ENCODE measurements at regions not wholly inside any gene's neighbourhood (a gene's known extent, or its start where the extent isn't known, plus 50 kb on each side); places are given as distances from the start of the nearest gene placed in this dataset.

GRCh38 chr19:31546205-31546960, 197.1 kb upstream of the TSHZ3 start:
- DNase-seq (ENCODE audit: low read depth): no peak
- H3K4me3 ChIP-seq (ENCODE audit: control insufficient read depth, low read depth, low read length): no peak overlapping the region
- TF ChIP-seq, protein P1, sequence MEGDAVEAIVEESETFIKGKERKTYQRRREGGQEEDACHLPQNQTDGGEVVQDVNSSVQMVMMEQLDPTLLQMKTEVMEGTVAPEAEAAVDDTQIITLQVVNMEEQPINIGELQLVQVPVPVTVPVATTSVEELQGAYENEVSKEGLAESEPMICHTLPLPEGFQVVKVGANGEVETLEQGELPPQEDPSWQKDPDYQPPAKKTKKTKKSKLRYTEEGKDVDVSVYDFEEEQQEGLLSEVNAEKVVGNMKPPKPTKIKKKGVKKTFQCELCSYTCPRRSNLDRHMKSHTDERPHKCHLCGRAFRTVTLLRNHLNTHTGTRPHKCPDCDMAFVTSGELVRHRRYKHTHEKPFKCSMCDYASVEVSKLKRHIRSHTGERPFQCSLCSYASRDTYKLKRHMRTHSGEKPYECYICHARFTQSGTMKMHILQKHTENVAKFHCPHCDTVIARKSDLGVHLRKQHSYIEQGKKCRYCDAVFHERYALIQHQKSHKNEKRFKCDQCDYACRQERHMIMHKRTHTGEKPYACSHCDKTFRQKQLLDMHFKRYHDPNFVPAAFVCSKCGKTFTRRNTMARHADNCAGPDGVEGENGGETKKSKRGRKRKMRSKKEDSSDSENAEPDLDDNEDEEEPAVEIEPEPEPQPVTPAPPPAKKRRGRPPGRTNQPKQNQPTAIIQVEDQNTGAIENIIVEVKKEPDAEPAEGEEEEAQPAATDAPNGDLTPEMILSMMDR (conservative IDR thresholded peaks at IDR 0.05; ENCODE audit: control insufficient read depth, insufficient read depth, low read depth, low read length): no peak

GRCh38 chr19:31548941-31549340, 199.7 kb upstream of the TSHZ3 start:
- no peak overlapping the region for H3K4me3 ChIP-seq (ENCODE audit: control insufficient read depth, low read depth, low read length)
- peak; percentile 54 for DNase-seq (ENCODE audit: low read depth)
- TF ChIP-seq, protein P1 (conservative IDR thresholded peaks at IDR 0.05; ENCODE audit: control insufficient read depth, insufficient read depth, low read depth, low read length): peak; percentile 73

GRCh38 chr19:31553112-31553845, 204.0 kb upstream of the TSHZ3 start:
- DNase-seq (ENCODE audit: low read depth): no peak
- no peak overlapping the region for H3K4me3 ChIP-seq (ENCODE audit: control insufficient read depth, low read depth, low read length)
- TF ChIP-seq, protein P1 (conservative IDR thresholded peaks at IDR 0.05; ENCODE audit: control insufficient read depth, insufficient read depth, low read depth, low read length): no peak

DNA sequence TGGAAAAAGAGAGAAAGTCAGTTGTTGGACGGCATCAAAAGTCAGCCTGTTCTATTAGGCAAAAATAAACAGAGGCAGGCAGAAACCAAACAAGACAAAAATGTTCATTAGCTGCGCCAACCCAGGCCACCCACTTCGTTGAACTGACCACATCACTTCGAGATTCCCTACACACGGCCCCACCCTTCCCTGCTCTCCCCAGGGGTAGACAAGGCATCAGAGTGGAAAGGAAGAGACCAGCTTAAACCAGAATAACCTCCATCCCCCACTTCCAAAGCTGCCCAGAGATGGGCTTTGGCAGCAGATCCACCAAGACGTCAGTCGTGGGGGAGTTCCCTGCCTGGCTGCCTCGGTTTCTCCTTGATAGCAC, 204.6 kb upstream of the TSHZ3 start:
- TF ChIP-seq, protein P1 (conservative IDR thresholded peaks at IDR 0.05; ENCODE audit: control insufficient read depth, insufficient read depth, low read depth, low read length): no peak
- no peak overlapping the region for H3K4me3 ChIP-seq (ENCODE audit: control insufficient read depth, low read depth, low read length)
- no peak for DNase-seq (ENCODE audit: low read depth)

DNA sequence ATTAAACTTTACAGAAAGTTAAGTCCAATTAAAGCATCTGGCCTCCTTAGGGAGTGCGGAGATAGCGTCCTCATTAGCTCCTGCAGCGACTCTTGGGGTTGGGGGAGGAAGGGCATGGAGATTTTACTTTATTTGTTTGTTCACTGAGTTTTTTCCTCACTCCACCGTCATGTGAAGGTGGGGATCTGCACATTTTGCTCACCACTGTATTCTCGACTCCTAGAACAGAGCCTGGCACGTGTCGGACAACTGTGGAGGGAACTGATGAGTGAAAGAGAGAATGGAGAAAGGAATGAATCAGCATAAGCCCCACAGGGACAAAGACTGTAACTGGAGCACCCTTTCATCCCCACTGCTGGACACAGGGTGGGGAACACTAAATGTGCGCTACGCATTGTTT, 205.1 kb upstream of the TSHZ3 start:
- TF ChIP-seq, protein P1 (conservative IDR thresholded peaks at IDR 0.05; ENCODE audit: control insufficient read depth, insufficient read depth, low read depth, low read length): no peak
- DNase-seq (ENCODE audit: low read depth): no peak
- no peak overlapping the region for H3K4me3 ChIP-seq (ENCODE audit: control insufficient read depth, low read depth, low read length)

DNA sequence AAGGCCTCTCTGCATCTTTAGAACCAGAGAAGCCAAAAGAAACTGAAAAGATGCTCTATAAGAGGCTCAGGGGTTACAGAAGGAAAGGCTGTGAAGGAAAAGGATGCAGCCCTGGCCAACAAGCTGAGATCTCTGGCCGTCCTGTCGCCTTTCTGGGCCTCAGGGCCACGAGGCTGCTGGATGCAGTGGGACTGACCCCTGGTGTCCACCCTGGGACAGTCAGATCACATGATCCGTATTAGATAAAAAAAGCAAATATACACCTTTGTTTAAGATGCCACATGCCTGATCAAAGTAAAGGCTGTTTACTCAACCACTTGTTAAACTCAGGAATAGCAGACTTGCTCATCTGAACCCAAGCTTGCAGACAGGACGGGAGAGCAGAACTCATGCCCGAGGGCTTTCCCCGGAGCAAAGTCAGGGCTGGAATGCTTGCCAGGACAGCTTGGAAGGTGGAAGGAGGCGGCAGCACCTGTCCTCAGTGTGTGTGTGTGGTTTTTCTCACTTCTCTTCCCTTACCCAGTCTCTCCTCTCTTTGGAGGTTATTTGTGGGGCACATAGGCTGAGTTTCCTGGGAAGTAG, 206.5 kb upstream of the TSHZ3 start:
- H3K4me3 ChIP-seq (ENCODE audit: control insufficient read depth, low read depth, low read length): no peak overlapping the region
- no peak for DNase-seq (ENCODE audit: low read depth)
- TF ChIP-seq, protein P1 (conservative IDR thresholded peaks at IDR 0.05; ENCODE audit: control insufficient read depth, insufficient read depth, low read depth, low read length): no peak

Data from fibroblast of mammary gland (primary cell).